K562 (cell line): ENCODE measurements at regions not wholly inside any gene's neighbourhood (a gene's known extent, or its start where the extent isn't known, plus 50 kb on each side); places are given as distances from the start of the nearest gene placed in this dataset.
"Not testable (repeated sequence)": the region's sequence is repeated elsewhere in the genome, so short reads cannot be mapped to it uniquely, and the experiment has no call there.

Experiments used
- ATAC-seq: fragments of 200-7000 bp; cut with Tn5 transposase; 3 replicates; pipeline ENCODE4 v1.9.1; 2020; ENCODE audit warnings: moderate library complexity
- BruUV-seq: library from RNA; stranded (reverse); fragments of 400-500 nt; replicated peaks from 2 replicates; lab custom pipeline; 2021; lab: Mats Ljungman, UMichigan
- CTCF ChIA-PET: fragments of 300-600 bp; formaldehyde crosslinking; extraction: SDS; loops from one replicate; lab custom pipeline; 2021; ENCODE audit warnings: low intra/inter-chr PET ratio; lab: Yijun Ruan, JAX
- POLR2A ChIA-PET: fragments of 300-600, 350-650 bp; sonication (Branson Sonifier 250); formaldehyde crosslinking; extraction: SDS; loops from one replicate; lab custom pipeline; 2021; ENCODE audit warnings: antibody characterized with exemption, inconsistent platforms; lab: Yijun Ruan, JAX
- DNase-seq, 4 experiments: peaks; one replicate each; pipeline versions ENCODE4 v3.0.0 to v3.0.0-alpha.2; 2011 to 2018; ENCODE audit warnings: low spot score in 3 of 4, mixed read lengths in 3 of 4; ENCODE audit errors: extremely low read depth in 1 of 4
- FAIRE-seq: peaks from 2 replicates; lab custom pipeline; 2011; peaks lifted over from hg19 to GRCh38; lab: Jason Lieb, UNC
- H2AFZ ChIP-seq: 2 replicates; pipeline ENCODE4 v1.6.0; 2011; ENCODE audit warnings: low read depth, low read length, control low read depth, inconsistent platforms
- H3K27ac ChIP-seq: fragments of 200-600 bp; 3 replicates; pipeline ENCODE4 v1.8.0; 2011; ENCODE audit warnings: low read depth, mild to moderate bottlenecking, control low read depth, inconsistent platforms, low read length, moderate library complexity, mixed read lengths; ENCODE audit errors: extremely low read depth
- H3K27me3 ChIP-seq, 2 experiments: fragments of 300-600 bp in 1 of 2; 2 replicates in 1 of 2; 3 replicates in 1 of 2; pipeline versions ENCODE4 v1.6.0 to v1.8.0; 2011; ENCODE audit warnings: inconsistent platforms in 2 of 2, low read length in 2 of 2, mild to moderate bottlenecking in 1 of 2, mixed read lengths in 1 of 2, moderate library complexity in 1 of 2; ENCODE audit not compliant: control insufficient read depth in 2 of 2, insufficient read depth in 2 of 2
- H3K36me3 ChIP-seq: fragments of 300-600 bp; 3 replicates; pipeline ENCODE4 v1.8.0; 2011; ENCODE audit warnings: mild to moderate bottlenecking, low read length, inconsistent platforms; ENCODE audit not compliant: control insufficient read depth, insufficient read depth
- H3K4me1 ChIP-seq, 2 experiments: fragments of 200-600 bp in 1 of 2; replicated peaks in 1 of 2; 2 replicates in 1 of 2; 3 replicates in 1 of 2; pipeline versions ENCODE4 v1.5.1 to v1.8.0; 2011; ENCODE audit warnings: inconsistent platforms in 2 of 2, low read length in 2 of 2, mild to moderate bottlenecking in 1 of 2, mixed read lengths in 1 of 2, moderate library complexity in 1 of 2; ENCODE audit not compliant: control insufficient read depth in 2 of 2, insufficient read depth in 2 of 2
- H3K4me2 ChIP-seq: 2 replicates; pipeline ENCODE4 v1.6.1; 2011; ENCODE audit warnings: low read length, control low read depth, inconsistent platforms, mixed read lengths; ENCODE audit not compliant: insufficient read depth
- H3K4me3 ChIP-seq: fragments of 200-600 bp; sonication (generic), shearing (Covaris generic); 2 replicates; pipeline ENCODE4 v1.5.1; 2016; ENCODE audit warnings: control low read depth, inconsistent platforms
- H3K79me2 ChIP-seq: fragments of 200-600 bp; 3 replicates; pipeline ENCODE4 v1.8.0; 2011; ENCODE audit warnings: low read length, inconsistent platforms; ENCODE audit not compliant: control insufficient read depth, insufficient read depth
- H3K9ac ChIP-seq, 2 experiments: 2 replicates each; pipeline versions ENCODE4 v1.6.0 to v1.6.1; 2011; ENCODE audit warnings: low read depth in 2 of 2, low read length in 2 of 2, control low read depth in 1 of 2, inconsistent platforms in 1 of 2, mild to moderate bottlenecking in 1 of 2, mixed read lengths in 1 of 2; ENCODE audit not compliant: insufficient read depth in 1 of 2
- H3K9me1 ChIP-seq: one replicate; pipeline ENCODE4 v1.6.0; 2011; ENCODE audit warnings: inconsistent platforms, mild to moderate bottlenecking, low read length, moderate library complexity; ENCODE audit not compliant: control insufficient read depth, insufficient read depth
- H3K9me3 ChIP-seq: replicated peaks from 2 replicates; pipeline ENCODE4 v1.5.1; 2011; ENCODE audit warnings: low read depth, low read length, inconsistent platforms; ENCODE audit not compliant: control insufficient read depth, insufficient read depth
- H4K20me1 ChIP-seq: replicated peaks from 2 replicates; pipeline ENCODE4 v1.6.1; 2011; ENCODE audit warnings: low read length, inconsistent platforms, mixed read lengths; ENCODE audit not compliant: control insufficient read depth, insufficient read depth
- EGR1 ChIP-seq: fragments of 450-650 bp; conservative IDR thresholded peaks from 2 replicates; pipeline ENCODE4 v1.6.1; 2017; ENCODE audit warnings: mild to moderate bottlenecking
- ZNF224 ChIP-seq: sonication (generic); formaldehyde crosslinking; IDR thresholded peaks from 2 replicates; pipeline ENCODE4 v1.8.0; 2022; ENCODE audit warnings: mild to moderate bottlenecking, missing genetic modification reagents
- WGBS: fragments of 100-300 bp; shearing (Covaris generic); methylation state at CpG from one replicate; pipeline ENCODE4 v1.1.6; 2016; ENCODE audit warnings: low coverage, mixed read lengths; ENCODE audit not compliant: insufficient coverage; ENCODE audit errors: missing lambda C conversion rate; 5-methylcytosine and 5-hydroxymethylcytosine counted together
- in situ Hi-C: fragments of 300-500 bp; cut with MboI; formaldehyde crosslinking; loops from 4 replicates; pipeline ENCODE4 v1.15.0; 2018; ENCODE audit warnings: inconsistent platforms, mixed read lengths
- intact Hi-C: fragments of 100-400 bp; cut with micrococcal nuclease; formaldehyde crosslinking; loops from 2 replicates; pipeline ENCODE4 v1.14.2; 2022

- Histone ChIP-seq H3K79me2 (no peaks in the 10 kb centered on the region), H3K9me1 (no peaks in the 10 kb centered on the region), H3K9ac (no peak overlapping the region), H3K4me3 (no peak overlapping the region), H3K27ac (no peak overlapping the region), H3K27me3 (peaks cover 0 to 4% of the 10 kb centered on the region in 2 experiments; a peak in 2 of 5 replicates), H3K4me2 (no peak overlapping the region), H4K20me1 (no peaks in the 10 kb centered on the region), H3K36me3 (no peaks in the 10 kb centered on the region), H3K9me3 (no peaks in the 10 kb centered on the region), H2AFZ (no peak overlapping the region), H3K4me1 (no peaks in the 10 kb centered on the region)
- in situ Hi-C loops = no loop called here
- CTCF ChIA-PET = no interaction called here
- POLR2A ChIA-PET = interaction anchor here (0.6 kb wide), 1 partner anchor 782 kb away, joined by 3 read pairs; no protein-coding TSS in a partner anchor
- FAIRE-seq (no peak), DNase-seq (no peak), ATAC-seq (no peak)
- 0% methylated on average over 9 of the region's 10 CpGs for WGBS
- intact Hi-C loops = no loop called here
- no TSS peak for BruUV-seq
- TF ChIP-seq EGR1 = peak; percentile 70
- TF ChIP-seq ZNF224 = no peak
These were observed 336.6 kb downstream of the PREX1 start for GRCh38 chr20:48490961-48491831.

GRCh38 chr20:48490341-48490740 is 337.5 kb downstream of the PREX1 start:
- POLR2A ChIA-PET = interaction anchor here (0.6 kb wide), 1 partner anchor 781 kb away, joined by 3 read pairs; no protein-coding TSS in a partner anchor
- H3K79me2 ChIP-seq, H3K4me3 ChIP-seq, FAIRE-seq, H3K27ac ChIP-seq, CTCF ChIA-PET, ATAC-seq, H3K9me3 ChIP-seq, DNase-seq, H3K4me2 ChIP-seq, H3K27me3 ChIP-seq, H3K36me3 ChIP-seq, intact Hi-C loops, BruUV-seq, H4K20me1 ChIP-seq, in situ Hi-C loops, H3K4me1 ChIP-seq, H3K9me1 ChIP-seq, H2AFZ ChIP-seq, H3K9ac ChIP-seq: not testable (repeated sequence)
- WGBS = 1% methylated on average over 7 of the region's 7 CpGs
